ENCODE measurements at regions not wholly inside any gene's neighbourhood (a gene's known extent, or its start where the extent isn't known, plus 50 kb on each side); places are given as distances from the start of the nearest gene placed in this dataset.
A peak's percentile ranks its signal among the peaks of the same experiment; 100 is the strongest.

DNA sequence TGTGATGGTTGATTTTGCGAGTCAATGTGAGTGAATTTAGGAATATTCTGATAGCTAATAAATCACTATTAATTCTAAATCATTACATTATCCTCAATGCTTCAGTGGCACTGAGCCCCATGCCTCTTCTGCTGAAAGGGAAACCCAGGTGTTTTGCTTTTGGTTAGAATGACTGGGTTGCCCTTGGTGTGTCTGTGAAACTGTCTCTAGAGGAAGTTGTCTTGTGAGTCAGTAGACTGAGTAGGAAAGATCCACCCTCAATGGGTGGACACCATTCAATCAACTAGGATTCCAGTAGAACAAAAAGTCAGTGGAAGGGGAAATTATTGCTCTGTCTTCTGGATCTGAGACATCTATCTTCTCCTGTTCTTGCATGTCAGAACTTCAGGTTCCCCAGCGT is 472.4 kb downstream of the ANKRD7 start:
- H2AK5ac ChIP-seq (ENCODE audit: low read depth, low read length) = no peak overlapping the region
- POLR2A ChIA-PET (ENCODE audit: unreplicated experiment) = no interaction called here
- no peak overlapping the region for H3K4me2 ChIP-seq (ENCODE audit: low read depth, low read length)
- H4K20me1 ChIP-seq (ENCODE audit: insufficient read depth, low read length) = no peaks in the 10 kb centered on the region
- H3K9me1 ChIP-seq (ENCODE audit: insufficient read depth, low read length) = no peaks in the 10 kb centered on the region
- CTCF ChIA-PET = no interaction called here
- no peak overlapping the region for H3K18ac ChIP-seq (ENCODE audit: low read depth, low read length)
- H3K4ac ChIP-seq (ENCODE audit: low read depth, low read length) = no peak overlapping the region
- WGBS, 2 experiments (ENCODE audit: extremely low coverage in 2 of 2, insufficient read length in 1 of 2) = no CpG with 5 or more reads among the region's 2 CpGs
- H3K4me1 ChIP-seq (ENCODE audit: control insufficient read depth, insufficient read depth, low read length) = no peaks in the 10 kb centered on the region
- no peak overlapping the region for H2BK15ac ChIP-seq (ENCODE audit: low read depth, low read length)
- TF ChIP-seq, protein P1, sequence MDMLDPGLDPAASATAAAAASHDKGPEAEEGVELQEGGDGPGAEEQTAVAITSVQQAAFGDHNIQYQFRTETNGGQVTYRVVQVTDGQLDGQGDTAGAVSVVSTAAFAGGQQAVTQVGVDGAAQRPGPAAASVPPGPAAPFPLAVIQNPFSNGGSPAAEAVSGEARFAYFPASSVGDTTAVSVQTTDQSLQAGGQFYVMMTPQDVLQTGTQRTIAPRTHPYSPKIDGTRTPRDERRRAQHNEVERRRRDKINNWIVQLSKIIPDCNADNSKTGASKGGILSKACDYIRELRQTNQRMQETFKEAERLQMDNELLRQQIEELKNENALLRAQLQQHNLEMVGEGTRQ (IDR thresholded peaks at IDR 0.05; ENCODE audit: low read depth, low read length) = no peak
- no peak for TF ChIP-seq FOS (IDR thresholded peaks at IDR 0.05; ENCODE audit: low read depth, low read length)
- TF ChIP-seq RAD21 (IDR thresholded peaks at IDR 0.05; ENCODE audit: low read length) = no peak
- no peak for TF ChIP-seq RCOR1 (IDR thresholded peaks at IDR 0.05; ENCODE audit: insufficient replicate concordance, low read length)
- TF ChIP-seq, protein P2, sequence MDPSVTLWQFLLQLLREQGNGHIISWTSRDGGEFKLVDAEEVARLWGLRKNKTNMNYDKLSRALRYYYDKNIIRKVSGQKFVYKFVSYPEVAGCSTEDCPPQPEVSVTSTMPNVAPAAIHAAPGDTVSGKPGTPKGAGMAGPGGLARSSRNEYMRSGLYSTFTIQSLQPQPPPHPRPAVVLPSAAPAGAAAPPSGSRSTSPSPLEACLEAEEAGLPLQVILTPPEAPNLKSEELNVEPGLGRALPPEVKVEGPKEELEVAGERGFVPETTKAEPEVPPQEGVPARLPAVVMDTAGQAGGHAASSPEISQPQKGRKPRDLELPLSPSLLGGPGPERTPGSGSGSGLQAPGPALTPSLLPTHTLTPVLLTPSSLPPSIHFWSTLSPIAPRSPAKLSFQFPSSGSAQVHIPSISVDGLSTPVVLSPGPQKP (IDR thresholded peaks at IDR 0.05; ENCODE audit: borderline replicate concordance, low read depth, low read length) = no peak
- no peak for TF ChIP-seq POLR2A (IDR thresholded peaks at IDR 0.05; ENCODE audit: low read depth, low read length)
- TF ChIP-seq MAFK (IDR thresholded peaks at IDR 0.05; ENCODE audit: low read depth, low read length) = no peak
- no peak for TF ChIP-seq SMC3 (IDR thresholded peaks at IDR 0.05; ENCODE audit: low read depth, low read length)
- no peak for TF ChIP-seq MAZ (IDR thresholded peaks at IDR 0.05; ENCODE audit: borderline replicate concordance, low read depth, low read length)
- TF ChIP-seq NFE2L2 (IDR thresholded peaks at IDR 0.05; ENCODE audit: low read depth, low read length) = no peak
- TF ChIP-seq RFX5 (IDR thresholded peaks at IDR 0.05; ENCODE audit: low read depth, low read length) = no peak
- no peak for TF ChIP-seq CHD1 (IDR thresholded peaks at IDR 0.05; ENCODE audit: low read depth, low read length)
- no peak for TF ChIP-seq CTCF (conservative IDR thresholded peaks at IDR 0.05; ENCODE audit: low read depth, low read length)
- TF ChIP-seq BHLHE40 (IDR thresholded peaks at IDR 0.05; ENCODE audit: low read depth, low read length) = no peak
- TF ChIP-seq MXI1 (IDR thresholded peaks at IDR 0.05; ENCODE audit: borderline replicate concordance, low read depth, low read length) = no peak
- no peak for TF ChIP-seq CEBPB (IDR thresholded peaks at IDR 0.05; ENCODE audit: low read depth, low read length)
- no peak overlapping the region for H2AK9ac ChIP-seq (replicated peaks; ENCODE audit: low read depth, low read length, poor library complexity)
- no peaks in the 10 kb centered on the region for H3K36me3 ChIP-seq (ENCODE audit: control insufficient read depth, insufficient read depth, low read length)
- H4K91ac ChIP-seq (ENCODE audit: insufficient read depth, low read depth, low read length) = no peak overlapping the region
- DNase-seq (no peak), ATAC-seq (ENCODE audit: low read depth) (no peak)
- H3K27me3 ChIP-seq (ENCODE audit: control insufficient read depth, insufficient read depth, low read length) = no peaks in the 10 kb centered on the region
- dilution Hi-C loops (cut with HindIII; ENCODE audit: low sequenced_read_pairs, unreplicated experiment) (no loop called here), in situ Hi-C loops (cut with MboI; ENCODE audit: low sequenced_read_pairs) (no loop called here), intact Hi-C loops (cut with micrococcal nuclease) (no loop called here)
- no peaks in the 10 kb centered on the region for H3K9me3 ChIP-seq (ENCODE audit: control insufficient read depth, insufficient read depth, low read length)
- no peak overlapping the region for H3K9ac ChIP-seq (ENCODE audit: low read depth, low read length)
- H3K27ac ChIP-seq (ENCODE audit: insufficient read depth, low read length) = no peak overlapping the region
- H3K14ac ChIP-seq (replicated peaks; ENCODE audit: low read depth, low read length) = no peak overlapping the region
- H2BK5ac ChIP-seq (ENCODE audit: low read depth, low read length, poor library complexity, severe bottlenecking) = no peak overlapping the region
- H2BK120ac ChIP-seq (ENCODE audit: low read depth, low read length) = no peak overlapping the region
- H3K79me1 ChIP-seq (ENCODE audit: low read depth in 1 of 2, low read length in 2 of 2) = no peaks in the 10 kb centered on the region
- H3K4me3 ChIP-seq (ENCODE audit: insufficient read depth, low read depth, low read length) = no peak overlapping the region
- no peak overlapping the region for H3K56ac ChIP-seq (ENCODE audit: extremely low read depth, insufficient read depth, low read length)
- no TSS peak for BruUV-seq (replicated peaks)
- no peak overlapping the region for H4K5ac ChIP-seq (ENCODE audit: low read depth, low read length)
- H2BK20ac ChIP-seq (ENCODE audit: low read depth, low read length) = no peak overlapping the region
- no peak overlapping the region for H4K8ac ChIP-seq (ENCODE audit: low read depth in 2 of 2, low read length in 2 of 2)
- H2AFZ ChIP-seq (replicated peaks; ENCODE audit: low read length, poor library complexity) = peak overlapping the region; percentile 43
- H3K23ac ChIP-seq (ENCODE audit: low read depth, low read length) = no peak overlapping the region

Measured in IMR-90 (cell line).